ENCODE measurements at regions not wholly inside any gene's neighbourhood (a gene's known extent, or its start where the extent isn't known, plus 50 kb on each side); places are given as distances from the start of the nearest gene placed in this dataset.

DNA sequence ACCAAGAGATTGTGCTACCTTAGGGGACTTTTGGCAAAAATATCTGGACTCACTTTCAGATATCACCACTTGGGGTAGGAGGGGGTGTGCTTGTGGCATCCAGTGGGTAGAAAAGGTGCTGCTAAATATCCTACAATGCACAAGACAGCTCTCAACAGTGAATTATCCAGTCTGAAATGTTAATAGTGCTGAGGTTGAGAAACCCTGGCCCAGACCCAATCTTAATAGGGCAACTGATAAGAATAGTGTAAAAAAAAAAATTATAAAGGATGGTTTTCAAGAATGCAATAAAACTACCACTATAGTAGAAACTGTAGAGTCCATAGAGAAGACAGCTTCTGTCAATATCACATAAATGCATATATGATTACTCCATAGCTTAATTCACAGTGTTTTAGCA is 185.5 kb downstream of the ZNF330 start:
- no peak for DNase-seq

DNA sequence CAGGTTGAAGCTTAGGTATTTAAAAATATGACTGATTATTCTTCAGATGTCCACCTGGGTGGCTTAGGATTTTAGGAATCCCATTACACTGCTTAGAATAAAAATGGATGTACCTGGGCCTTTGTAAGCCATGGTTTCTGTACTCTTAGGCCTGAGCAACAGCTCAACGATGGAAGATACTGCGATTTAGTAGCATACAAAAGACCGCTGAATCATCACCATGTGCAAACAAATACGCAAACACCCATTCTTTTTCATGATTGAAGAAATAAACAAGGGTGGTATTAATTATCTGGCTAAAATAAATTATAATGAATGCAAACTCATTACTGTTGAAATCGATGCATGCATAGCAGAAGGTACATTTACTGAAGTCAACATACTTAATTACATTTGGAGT is 188.9 kb downstream of the ZNF330 start:
- no peak for DNase-seq

DNA sequence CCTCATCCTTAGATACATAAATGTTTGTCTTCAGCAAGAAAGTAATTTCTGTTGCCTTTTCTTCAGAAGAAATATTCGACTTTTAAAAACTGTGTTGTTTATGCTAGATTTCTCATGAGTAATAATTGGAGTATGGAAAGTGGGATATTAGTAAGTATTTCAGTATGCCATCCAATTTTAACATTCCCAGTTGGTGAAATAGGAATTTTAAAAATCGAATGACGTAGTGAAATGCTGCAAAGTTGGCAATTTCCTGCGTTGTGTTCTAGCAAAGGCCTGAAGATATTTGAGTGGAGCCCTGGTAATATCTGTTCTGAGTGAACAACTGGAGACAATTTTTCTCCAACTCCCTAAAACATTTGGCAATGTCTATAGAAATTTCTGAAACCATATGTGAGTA is 190.1 kb downstream of the ZNF330 start:
- DNase-seq: no peak

DNA sequence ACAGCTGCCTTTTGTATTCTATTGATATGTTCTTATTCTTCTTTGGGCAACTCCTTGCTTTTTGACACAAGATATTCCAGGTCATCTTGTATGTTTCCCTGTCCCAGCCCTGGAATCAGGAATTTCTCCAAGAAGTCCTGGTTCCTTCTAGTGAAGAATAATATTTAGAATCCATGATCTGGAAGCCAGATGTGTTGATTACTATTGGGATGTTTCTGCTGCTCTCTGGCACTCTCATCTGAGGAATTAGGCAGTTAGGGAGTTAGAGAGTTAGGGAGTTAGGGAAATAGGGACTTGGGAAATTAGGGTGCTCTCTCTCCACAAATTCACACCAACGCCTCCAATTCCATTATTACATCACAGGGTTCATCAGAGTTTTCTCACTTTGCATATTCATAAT is 191.2 kb downstream of the ZNF330 start:
- DNase-seq: no peak

DNA sequence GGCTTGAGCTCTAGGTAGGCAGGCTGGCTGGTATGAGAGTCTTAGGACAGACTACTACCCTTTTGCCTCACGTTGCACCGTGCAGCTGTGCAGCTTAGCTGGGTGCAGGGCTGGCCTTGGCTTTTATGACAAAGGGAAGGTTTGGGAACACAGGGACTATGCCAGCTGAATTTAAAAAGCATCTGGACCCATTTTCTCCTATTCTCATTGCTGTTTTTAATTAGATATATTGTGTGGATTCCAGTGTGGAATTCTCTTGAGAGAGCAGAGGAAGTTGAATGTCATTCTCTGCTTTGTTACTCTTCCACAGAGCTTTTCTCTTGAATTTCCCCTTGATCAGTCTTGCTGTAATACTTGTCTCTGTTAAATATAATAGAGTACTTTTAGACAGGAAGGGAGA is 192.7 kb downstream of the ZNF330 start:
- no peak for DNase-seq

DNA sequence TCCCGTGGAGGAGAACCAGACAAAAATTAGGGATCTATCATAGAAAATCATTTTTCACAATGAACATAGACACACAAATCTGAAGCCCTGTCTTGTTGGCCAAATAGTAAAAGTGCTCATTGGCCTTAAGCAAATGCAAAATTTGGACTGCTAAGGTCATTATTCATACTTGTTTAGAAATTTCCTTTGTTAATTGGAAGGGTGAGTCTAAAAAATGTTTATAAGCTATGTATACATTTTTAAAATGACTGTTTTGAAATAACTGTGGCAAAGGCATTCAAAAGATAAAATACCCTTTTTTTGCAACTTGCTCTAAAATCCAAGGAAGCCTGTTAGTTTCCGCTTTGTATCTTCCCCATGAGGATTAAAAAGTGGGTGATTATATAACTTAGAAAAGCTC is 195.0 kb downstream of the ZNF330 start:
- no peak for DNase-seq

DNA sequence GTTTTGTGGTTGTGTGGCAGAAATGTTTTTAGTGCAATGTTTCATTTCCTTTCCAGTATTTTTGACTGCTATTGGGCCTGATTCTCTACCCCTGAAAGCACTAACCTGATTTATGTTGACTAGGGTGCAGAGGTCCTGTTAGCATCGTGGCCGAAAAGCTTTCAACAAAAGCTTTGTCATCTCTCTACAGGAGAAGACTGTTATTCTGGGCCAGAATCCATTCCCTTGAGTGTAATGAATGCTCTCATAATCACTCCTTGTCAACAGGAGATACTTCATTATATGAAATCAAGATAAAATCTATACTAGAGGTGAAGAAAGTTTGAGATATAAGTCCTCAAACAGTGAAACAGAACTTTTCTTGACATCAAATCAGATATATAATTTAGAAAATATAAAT is 195.5 kb downstream of the ZNF330 start:
- no peak for DNase-seq

DNA sequence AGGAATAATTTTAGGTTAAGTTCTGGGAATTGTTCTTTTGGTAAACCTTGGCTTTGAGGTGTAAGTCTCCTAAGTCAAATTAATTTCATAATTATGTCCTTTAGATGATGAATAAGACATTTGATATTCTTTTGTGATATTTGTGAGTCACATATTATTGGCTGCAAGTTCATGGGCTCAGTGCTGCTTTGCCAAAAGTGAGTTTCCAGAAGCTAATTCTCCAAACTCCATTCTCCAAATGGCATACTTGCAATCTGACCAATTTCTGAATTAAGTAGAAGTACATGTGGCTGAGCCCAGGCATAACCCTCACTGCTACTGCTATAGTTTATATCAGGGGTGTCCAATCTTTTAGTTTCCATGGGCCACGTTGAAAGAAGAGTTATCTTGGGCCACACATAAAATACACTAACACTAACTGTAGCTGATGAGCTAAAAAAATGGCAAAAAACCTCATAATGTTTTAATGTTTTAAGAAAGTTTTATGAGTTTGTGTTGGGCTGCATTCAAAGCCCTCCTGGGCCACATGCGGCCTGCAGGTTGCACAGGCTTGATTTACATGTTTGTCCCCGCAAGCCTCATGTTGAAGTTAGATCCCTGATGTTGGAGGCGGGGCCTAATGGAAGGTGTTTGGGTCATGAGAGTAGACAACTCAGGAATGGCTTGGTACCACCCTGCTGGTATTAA is 196.1 kb downstream of the ZNF330 start:
- DNase-seq: no peak

DNA sequence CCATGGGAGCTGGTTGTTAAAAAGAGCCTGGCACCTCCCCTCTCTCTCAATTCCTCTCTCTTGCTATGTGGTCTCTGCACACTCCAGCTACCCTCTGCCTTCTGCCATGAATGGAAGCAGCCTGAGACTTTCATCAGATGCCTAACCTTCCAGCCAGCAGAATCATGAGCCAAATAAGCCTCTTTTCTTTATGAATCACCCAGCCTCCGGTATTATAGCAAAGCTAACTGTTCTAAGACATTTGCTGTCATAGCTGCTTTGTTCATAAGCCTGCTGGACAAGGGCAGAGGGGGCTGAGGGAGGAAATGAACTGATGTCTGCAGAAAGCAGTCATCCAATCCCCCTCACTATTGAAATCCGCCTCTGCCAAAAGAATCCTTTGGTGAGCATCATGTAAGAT is 196.7 kb downstream of the ZNF330 start:
- no peak for DNase-seq

DNA sequence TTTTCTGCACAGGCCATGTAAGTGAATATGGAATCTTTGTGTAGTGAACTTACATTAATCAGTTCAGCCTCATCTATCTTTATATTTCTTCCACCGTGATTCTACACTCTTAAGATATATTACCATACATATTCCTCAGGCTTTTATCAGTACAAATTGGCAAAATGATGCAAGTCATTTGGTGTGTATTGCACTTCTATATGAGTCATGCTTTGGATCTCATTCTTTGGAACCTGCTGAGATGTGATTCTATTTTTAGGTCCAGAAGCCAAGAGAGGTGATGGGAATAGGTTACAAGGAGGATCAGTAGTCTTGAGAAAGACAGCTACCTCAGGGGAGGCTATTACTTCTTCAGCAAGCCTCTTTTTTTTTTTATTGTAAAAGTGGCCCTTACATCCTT is 204.4 kb downstream of the ZNF330 start:
- DNase-seq: no peak

DNA sequence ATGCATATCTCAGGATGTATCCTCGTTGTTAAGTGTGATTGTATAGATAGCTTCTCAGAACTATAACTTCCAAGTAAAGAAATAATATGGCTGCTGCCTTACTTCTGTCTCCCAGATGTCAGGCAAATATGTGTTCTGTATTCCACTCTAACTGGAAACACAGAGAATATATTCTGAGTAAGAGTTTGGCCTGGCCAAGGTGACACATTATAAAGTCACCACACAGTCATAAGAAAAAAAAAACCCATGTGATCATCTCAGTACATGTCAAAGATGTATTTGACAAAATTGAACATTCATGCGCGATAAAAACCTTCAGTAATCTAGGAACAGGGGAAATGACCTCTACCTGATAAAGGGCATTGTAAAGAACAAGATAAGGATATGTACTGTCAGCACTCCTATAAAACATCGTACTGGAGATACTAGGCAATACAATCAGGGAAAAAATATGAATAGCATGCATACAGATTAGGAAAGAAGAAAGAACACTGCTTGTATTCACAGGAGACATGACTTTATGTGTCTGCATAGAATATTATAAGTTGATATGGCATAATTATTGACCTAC is 207.1 kb downstream of the ZNF330 start:
- DNase-seq: no peak

DNA sequence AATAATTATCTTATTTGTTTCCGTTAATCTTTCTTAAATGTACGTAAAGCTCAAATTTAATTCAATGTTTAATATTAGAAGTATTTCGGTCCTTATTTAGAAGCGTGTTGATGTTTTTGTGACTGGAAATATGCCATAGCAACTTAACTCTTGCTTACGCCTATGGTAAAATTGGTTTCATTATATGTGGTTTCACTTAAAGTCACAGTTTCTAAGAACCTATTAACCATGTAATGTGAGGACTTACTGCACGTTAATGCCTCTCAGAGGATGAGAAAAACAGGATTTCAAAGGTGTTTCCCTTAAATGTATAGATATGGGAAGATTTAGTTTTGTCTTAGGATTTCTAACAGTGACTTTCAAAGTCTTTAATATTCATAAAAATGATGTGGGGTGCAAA is 206.4 kb upstream of the IL15 start:
- no peak for DNase-seq

DNA sequence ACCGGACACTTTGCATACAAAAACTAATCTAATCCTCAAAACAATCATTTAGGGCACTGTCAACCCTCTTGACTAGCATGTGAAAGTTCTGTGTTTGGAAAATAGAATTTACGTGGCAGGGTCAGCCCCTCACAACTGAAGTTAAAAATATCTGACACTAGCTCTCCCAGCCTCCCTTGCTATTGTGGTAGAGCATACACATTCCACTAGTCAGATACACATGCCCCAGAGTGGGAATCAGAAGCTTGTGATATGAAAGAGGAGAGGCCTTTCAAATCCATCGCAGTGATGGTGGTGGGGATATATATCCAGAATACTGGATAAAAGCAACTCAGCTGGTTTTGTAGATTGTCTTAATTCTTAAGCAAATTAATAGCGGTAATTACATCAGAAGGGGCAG is 205.7 kb upstream of the IL15 start:
- DNase-seq: no peak

DNA sequence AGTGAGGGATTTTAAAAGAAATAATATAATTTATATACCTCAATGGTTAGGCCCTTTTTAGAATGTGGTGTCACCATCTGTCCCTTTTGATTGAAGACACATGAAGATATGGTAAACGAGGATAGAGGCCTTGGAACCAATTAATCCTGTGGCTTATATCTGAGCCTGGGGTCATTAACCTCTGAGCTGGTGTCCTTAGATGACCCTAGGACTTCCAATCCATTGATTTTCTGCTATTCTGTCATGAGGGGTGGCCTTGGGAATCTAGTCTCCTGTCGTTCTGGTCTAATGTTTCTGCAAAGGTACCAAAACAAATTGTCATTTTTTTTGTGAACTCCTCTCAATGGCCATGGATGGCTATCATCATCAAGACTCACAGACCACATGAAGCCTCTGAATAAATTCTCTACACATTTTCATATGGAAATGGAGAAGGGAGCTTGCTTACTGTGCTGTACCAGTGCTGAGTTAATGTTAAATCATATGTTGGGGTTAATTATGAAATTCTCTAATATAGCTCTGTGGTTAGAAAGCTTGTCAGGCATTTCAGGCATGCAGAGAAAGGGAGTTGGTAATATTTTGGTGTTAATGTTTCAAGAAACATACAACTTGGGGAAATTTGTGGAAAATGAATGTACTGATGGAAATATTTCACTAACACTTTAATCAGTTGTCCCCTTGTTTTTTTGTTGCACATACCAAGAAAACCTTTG is 204.2 kb upstream of the IL15 start:
- DNase-seq: no peak

DNA sequence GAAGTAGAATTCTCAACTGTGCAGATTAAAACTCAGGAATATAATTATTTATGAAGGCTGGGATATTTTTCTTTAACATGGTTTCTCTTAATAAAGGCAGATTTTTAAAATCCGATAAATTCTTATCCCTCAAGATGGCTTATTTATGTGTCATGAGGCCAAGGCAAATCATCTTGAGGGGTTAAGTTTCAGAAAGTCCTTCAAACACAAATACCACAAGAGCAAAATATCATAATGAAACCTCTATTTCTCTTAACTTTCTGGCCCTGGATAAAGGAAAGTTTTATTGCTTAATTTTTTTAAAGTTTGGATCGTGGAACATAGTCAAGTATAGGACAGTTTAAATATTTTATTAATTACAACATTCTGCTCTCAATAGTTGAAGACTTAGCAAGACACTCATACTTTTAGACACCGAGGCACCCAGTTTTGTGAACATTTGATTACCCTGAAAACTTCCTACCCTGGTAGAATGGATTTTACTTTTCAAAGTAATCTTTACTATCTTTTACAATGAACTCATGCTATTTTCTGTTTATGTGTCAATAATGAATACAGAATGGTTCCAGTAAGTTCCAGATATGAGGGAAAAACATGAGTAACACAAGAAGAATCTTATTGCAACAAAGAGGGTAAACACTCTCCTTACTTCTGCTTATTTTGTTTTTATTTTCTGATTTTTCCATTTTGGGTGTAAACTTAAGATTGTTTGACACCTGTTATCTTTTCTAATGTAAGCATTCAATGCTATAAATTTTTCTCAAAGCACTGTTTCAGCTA is 200.7 kb upstream of the IL15 start:
- DNase-seq: no peak

DNA sequence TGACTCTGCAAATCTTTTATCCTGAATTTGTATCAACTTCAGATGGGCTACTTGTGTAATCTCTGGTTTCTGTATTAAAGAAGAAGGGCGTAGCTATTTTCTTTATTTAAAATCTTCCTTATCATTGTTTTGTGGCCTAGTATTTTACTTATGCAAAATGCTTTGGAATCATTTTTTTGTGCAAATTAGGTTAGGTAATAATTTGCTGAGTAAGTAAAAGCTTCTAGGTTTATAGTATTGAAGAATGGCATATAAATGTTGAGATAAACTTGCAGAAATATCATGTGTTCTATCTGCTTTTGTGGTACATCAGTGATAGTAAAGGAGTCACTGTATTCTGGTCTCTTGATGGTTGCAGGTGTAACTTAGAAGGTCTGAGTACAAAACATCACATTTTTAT is 197.2 kb upstream of the IL15 start:
- DNase-seq: no peak

DNA sequence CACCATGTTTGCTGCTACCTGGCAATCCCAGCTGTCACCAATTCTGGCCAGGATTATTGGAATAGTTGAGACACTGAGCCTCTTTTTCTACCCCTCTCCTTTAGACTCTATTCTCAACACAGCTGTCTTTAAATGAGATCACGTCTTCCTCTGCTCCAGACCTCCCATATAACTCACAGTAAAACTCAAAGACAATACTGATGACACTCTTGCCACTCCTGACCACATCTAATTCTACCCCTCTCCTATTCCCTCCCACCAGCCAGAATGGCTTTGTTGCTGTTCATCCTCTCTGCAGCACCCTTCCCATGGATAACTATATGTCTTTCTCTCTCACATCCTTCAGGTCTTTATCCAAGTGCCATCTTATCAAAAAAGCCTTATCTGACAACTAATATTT is 188.6 kb upstream of the IL15 start:
- DNase-seq: no peak

DNA sequence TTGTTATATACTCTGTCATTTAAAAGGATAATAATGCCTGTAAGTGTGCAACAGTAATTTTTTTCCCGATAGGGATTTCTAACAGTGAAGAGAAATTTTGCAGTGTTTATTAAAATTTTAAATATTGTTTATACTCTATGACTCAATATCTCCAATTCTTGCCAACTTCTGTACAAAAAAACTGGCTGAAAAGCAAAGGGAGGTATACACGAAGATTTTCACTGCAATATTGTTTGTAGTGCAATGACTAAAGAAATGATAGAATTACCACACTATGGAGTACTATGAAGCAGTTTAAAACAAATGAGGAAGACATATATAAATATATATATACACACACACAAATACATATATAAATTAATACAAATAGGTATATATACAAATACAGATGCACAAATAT is 187.9 kb upstream of the IL15 start:
- DNase-seq: no peak

DNA sequence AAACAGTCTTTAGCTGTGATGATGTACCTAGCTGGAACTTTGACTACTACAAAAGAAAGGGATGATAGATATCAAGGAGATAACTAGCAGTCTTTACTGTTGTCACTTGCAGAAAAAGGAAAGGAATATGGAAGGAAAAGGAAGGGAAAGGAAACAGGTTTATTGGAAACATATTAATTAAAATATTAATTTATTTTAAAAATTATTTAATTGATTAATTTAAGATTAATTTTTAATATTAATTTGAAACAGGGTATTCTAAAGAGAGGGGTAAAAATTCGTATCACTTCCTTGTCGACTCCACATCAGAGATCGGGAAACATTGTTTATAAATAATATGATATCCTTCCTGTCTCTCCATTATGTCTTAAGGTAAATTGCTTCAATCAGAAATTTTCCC is 186.5 kb upstream of the IL15 start:
- no peak for DNase-seq

DNA sequence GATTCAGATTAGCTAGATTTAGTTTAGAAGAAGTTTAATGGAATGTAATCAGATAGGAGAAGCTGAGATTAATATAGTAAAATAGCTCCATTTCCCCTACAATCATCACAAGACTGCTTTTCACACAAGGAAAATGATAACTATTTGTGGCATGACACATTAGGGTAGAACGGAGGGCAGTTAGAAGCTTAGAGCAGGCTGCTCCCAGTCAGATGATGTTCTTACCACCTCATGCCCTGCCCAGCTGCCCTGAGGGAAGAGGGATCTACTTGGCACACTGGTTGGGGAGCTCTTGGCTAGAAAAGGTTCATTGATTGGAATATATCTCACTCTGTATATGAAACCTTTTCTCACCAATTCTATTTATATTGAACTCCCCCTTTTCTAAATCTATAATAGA is 180.7 kb upstream of the IL15 start:
- no peak for DNase-seq

DNA sequence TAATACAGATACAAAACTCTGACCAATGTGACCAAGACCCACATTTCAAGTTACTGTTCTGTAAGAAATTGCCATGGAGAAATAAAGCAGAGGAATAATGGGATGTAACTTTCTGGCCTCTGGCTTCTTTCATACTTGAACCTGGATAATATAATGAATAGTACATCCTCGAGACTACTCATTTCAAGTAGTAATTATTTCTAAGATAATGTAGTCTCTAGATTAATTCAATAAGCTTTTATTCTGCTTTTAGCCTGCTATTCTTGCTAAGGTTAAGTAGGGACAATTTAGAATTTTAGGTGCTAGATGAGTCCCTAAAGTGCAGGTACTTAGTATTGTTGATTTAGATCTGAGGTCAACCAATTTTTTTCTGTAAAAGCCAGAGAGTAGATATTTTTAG is 178.7 kb upstream of the IL15 start:
- DNase-seq: no peak

DNA sequence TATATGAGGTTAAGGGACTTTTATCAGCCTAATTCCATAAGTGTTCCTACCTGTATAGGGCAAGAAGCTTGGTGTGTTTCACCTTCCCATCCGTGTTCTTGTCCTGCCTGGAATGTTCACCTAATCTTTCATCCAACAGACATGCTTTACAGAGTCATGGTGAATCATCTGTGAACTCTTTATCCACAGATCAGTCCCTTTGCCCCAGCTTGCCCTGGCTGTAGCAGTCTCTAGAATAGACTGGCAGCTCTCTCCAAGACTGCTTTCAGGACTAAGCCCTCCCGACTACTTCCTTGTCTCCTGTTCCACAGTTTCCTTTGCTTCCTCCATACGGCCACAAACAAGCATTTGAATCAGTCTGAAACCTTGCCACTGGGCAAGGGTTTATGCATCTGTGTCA is 177.9 kb upstream of the IL15 start:
- no peak for DNase-seq

DNA sequence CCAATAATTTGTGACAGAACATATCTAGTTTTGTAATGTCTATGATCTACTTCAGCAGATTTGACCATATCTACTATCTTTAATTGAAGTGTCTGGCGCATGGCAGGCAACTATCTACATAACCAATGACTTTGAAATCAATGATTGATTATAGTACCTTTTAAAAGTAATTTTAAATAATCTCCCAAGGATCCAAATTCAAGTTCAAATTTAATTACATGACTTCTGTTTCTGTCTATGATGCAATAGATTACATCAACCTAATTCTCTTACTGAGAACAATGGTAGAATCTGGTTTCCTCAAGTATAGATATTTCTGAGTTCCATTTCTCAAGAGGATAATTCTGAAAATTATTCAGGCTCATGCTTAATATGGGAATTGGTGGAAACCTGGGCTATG is 177.4 kb upstream of the IL15 start:
- no peak for DNase-seq

DNA sequence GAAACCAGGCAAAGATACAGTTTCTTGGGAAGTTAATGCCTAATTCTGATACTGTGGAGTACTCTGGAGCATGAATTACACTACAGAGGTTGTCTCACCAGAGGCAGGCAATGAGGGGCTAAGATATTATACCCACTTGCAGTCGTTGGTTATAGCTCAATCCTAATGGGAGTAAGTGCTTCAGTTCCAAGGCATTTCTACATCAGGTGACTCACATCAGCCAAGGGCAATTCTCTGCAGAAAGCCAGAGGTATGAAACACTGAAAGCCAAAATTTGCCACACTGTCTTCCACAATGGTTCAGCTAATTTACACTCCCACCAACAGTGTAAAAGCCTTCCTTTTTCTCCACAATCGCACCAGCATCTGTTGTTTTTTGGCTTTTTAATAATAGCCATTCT is 174.0 kb upstream of the IL15 start:
- DNase-seq: no peak

Measured in SIG-M5 (cell line).